ENCODE measurements at regions not wholly inside any gene's neighbourhood (a gene's known extent, or its start where the extent isn't known, plus 50 kb on each side); places are given as distances from the start of the nearest gene placed in this dataset.

DNA sequence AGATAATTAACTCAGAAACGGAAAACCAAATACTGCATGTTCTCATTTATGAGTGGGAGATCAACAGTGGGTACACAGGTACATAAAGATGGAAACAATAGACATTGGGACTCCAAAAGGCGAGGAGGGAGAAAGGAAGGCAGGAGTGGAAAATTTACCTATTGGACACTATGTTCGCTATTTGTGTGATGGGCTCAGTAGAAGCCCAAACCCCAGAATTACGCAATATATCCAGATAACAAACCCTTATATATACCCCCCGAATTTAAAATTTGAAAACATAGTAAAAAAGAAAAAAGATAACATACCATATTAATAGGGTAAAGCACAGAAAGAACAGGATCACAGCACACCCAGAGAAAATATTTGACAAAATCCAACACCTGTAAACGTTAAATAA, 1351.7 kb upstream of the FAM98A start:
- Histone ChIP-seq H3K4me3 (ENCODE audit: low read depth, low read length, poor library complexity, severe bottlenecking) (no peak overlapping the region), H3K4me1 (ENCODE audit: insufficient read depth, low read length, poor library complexity, severe bottlenecking) (no peaks in the 10 kb centered on the region), H3K36me3 (ENCODE audit: insufficient read depth, low read length, poor library complexity, severe bottlenecking) (no peaks in the 10 kb centered on the region), H3K9me3 (ENCODE audit: low read depth, low read length, poor library complexity, severe bottlenecking) (no peaks in the 10 kb centered on the region), H3K27me3 (replicated peaks; ENCODE audit: insufficient read depth, low read depth, low read length, poor library complexity) (no peaks in the 10 kb centered on the region), H3K27ac (ENCODE audit: low read depth, low read length, poor library complexity, severe bottlenecking) (no peak overlapping the region)
- intact Hi-C loops (cut with micrococcal nuclease; ENCODE audit: unreplicated experiment) = no loop called here
- TF ChIP-seq, protein P1, sequence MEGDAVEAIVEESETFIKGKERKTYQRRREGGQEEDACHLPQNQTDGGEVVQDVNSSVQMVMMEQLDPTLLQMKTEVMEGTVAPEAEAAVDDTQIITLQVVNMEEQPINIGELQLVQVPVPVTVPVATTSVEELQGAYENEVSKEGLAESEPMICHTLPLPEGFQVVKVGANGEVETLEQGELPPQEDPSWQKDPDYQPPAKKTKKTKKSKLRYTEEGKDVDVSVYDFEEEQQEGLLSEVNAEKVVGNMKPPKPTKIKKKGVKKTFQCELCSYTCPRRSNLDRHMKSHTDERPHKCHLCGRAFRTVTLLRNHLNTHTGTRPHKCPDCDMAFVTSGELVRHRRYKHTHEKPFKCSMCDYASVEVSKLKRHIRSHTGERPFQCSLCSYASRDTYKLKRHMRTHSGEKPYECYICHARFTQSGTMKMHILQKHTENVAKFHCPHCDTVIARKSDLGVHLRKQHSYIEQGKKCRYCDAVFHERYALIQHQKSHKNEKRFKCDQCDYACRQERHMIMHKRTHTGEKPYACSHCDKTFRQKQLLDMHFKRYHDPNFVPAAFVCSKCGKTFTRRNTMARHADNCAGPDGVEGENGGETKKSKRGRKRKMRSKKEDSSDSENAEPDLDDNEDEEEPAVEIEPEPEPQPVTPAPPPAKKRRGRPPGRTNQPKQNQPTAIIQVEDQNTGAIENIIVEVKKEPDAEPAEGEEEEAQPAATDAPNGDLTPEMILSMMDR (conservative IDR thresholded peaks at IDR 0.05; ENCODE audit: low read depth, low read length) = no peak
- no TSS peak for BruUV-seq (replicated peaks)
- ChIA-PET CTCF (no interaction called here), POLR2A (ENCODE audit: low non-redundant PET) (no interaction called here)
- DNase-seq (ENCODE audit: low spot score) = no peak

DNA sequence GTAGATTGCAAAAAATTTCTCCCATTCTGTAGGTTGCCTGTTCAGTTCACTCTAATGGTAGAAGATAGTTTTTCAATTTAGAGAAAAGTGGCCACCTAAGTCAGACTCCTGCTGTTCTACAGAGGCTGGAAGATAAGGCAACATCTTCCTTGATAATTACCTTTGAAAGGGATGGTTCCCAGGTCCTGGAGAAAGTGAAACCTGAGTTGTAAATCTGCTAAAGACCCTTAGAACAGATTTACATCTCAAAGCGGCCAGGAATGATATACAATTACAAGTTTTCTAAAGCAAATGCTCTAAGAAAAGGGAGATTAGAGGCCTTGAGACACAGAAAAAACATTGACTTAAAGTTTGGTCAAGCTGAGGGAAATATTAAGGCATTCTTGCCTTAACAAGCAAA, 1350.2 kb upstream of the FAM98A start:
- Histone ChIP-seq H3K27me3 (replicated peaks; ENCODE audit: insufficient read depth, low read depth, low read length, poor library complexity) (no peaks in the 10 kb centered on the region), H3K4me3 (ENCODE audit: low read depth, low read length, poor library complexity, severe bottlenecking) (no peak overlapping the region), H3K9me3 (ENCODE audit: low read depth, low read length, poor library complexity, severe bottlenecking) (no peaks in the 10 kb centered on the region), H3K4me1 (ENCODE audit: insufficient read depth, low read length, poor library complexity, severe bottlenecking) (no peaks in the 10 kb centered on the region), H3K36me3 (ENCODE audit: insufficient read depth, low read length, poor library complexity, severe bottlenecking) (no peaks in the 10 kb centered on the region), H3K27ac (ENCODE audit: low read depth, low read length, poor library complexity, severe bottlenecking) (no peak overlapping the region)
- no TSS peak for BruUV-seq (replicated peaks)
- intact Hi-C loops (cut with micrococcal nuclease; ENCODE audit: unreplicated experiment) = no loop called here
- ChIA-PET POLR2A (ENCODE audit: low non-redundant PET) (no interaction called here), CTCF (no interaction called here)
- no peak for TF ChIP-seq EZH2 (IDR thresholded peaks at IDR 0.05; ENCODE audit: borderline replicate concordance, low read depth, low read length, poor library complexity, severe bottlenecking)
- TF ChIP-seq, protein P1 (conservative IDR thresholded peaks at IDR 0.05; ENCODE audit: low read depth, low read length) = no peak
- no peak for DNase-seq (ENCODE audit: low spot score)

DNA sequence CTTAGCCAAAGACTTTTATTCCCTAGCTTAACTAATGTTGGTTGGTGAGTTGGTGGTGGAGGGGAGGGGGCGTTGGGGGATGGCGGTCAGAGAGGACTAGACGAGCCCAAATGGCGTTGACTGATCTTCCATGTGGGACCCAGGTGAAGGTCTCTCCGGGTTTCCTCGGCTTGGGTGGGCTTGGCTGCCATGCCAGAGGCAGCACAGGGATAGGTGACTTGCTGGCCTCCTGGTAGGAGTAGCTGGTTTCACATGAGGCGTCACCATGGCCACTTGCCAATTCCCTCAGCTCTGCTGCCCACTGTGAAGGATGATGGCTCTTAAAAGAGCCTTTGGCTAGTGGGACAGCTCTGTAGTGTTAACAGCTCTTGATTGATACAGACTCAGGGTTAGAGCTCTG, 1337.0 kb upstream of the FAM98A start:
- no TSS peak for BruUV-seq (replicated peaks)
- H3K36me3 ChIP-seq (ENCODE audit: insufficient read depth, low read length, poor library complexity, severe bottlenecking) = no peaks in the 10 kb centered on the region
- CTCF ChIA-PET = no interaction called here
- no peaks in the 10 kb centered on the region for H3K9me3 ChIP-seq (ENCODE audit: low read depth, low read length, poor library complexity, severe bottlenecking)
- H3K4me3 ChIP-seq (ENCODE audit: low read depth, low read length, poor library complexity, severe bottlenecking) = no peak overlapping the region
- intact Hi-C loops (cut with micrococcal nuclease; ENCODE audit: unreplicated experiment) = no loop called here
- H3K27me3 ChIP-seq (replicated peaks; ENCODE audit: insufficient read depth, low read depth, low read length, poor library complexity) = no peaks in the 10 kb centered on the region
- POLR2A ChIA-PET (ENCODE audit: low non-redundant PET) = no interaction called here
- no peak for DNase-seq (ENCODE audit: low spot score)
- no peaks in the 10 kb centered on the region for H3K4me1 ChIP-seq (ENCODE audit: insufficient read depth, low read length, poor library complexity, severe bottlenecking)
- no peak for TF ChIP-seq EZH2 (IDR thresholded peaks at IDR 0.05; ENCODE audit: borderline replicate concordance, low read depth, low read length, poor library complexity, severe bottlenecking)
- no peak overlapping the region for H3K27ac ChIP-seq (ENCODE audit: low read depth, low read length, poor library complexity, severe bottlenecking)

DNA sequence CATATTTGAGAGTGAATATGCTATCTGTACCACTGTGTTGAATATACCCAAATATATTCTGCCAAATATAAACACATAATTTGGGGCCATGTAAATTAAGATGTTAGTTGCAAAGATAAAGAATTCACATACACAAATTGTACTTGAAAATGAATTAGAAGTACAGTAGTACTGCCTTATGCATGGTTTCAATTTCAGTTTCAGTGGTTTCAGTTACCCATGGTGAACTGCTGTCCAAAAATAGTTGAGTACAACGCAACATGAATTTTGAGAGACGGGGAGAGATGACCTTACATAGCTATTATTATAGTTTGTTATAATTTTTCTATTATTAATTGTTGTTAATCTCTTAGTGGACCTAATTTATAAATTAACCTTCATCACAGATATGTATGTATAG, 1313.0 kb upstream of the FAM98A start:
- H3K9me3 ChIP-seq (ENCODE audit: low read depth, low read length, poor library complexity, severe bottlenecking) = no peaks in the 10 kb centered on the region
- H3K27ac ChIP-seq (ENCODE audit: low read depth, low read length, poor library complexity, severe bottlenecking) = no peak overlapping the region
- H3K27me3 ChIP-seq (replicated peaks; ENCODE audit: insufficient read depth, low read depth, low read length, poor library complexity) = no peaks in the 10 kb centered on the region
- H3K36me3 ChIP-seq (ENCODE audit: insufficient read depth, low read length, poor library complexity, severe bottlenecking) = no peaks in the 10 kb centered on the region
- BruUV-seq (replicated peaks) = no TSS peak
- no peak for DNase-seq (ENCODE audit: low spot score)
- H3K4me3 ChIP-seq (ENCODE audit: low read depth, low read length, poor library complexity, severe bottlenecking) = no peak overlapping the region
- CTCF ChIA-PET = no interaction called here
- TF ChIP-seq, protein P1 (conservative IDR thresholded peaks at IDR 0.05; ENCODE audit: low read depth, low read length) = no peak
- no peak for TF ChIP-seq EZH2 (IDR thresholded peaks at IDR 0.05; ENCODE audit: borderline replicate concordance, low read depth, low read length, poor library complexity, severe bottlenecking)
- no peaks in the 10 kb centered on the region for H3K4me1 ChIP-seq (ENCODE audit: insufficient read depth, low read length, poor library complexity, severe bottlenecking)
- POLR2A ChIA-PET (ENCODE audit: low non-redundant PET) = no interaction called here
- intact Hi-C loops (cut with micrococcal nuclease; ENCODE audit: unreplicated experiment) = no loop called here
